ENCODE measurements at regions not wholly inside any gene's neighbourhood (a gene's known extent, or its start where the extent isn't known, plus 50 kb on each side); places are given as distances from the start of the nearest gene placed in this dataset.
"Not testable (repeated sequence)": the region's sequence is repeated elsewhere in the genome, so short reads cannot be mapped to it uniquely, and the experiment has no call there.

GRCh38 chr1:91207691-91208090 is 185.9 kb upstream of the ZNF644 start:
- not testable (repeated sequence) for H3K4me2 ChIP-seq (ENCODE audit: insufficient read depth, low read length); H3K36me3 ChIP-seq (ENCODE audit: insufficient read depth, low read length); H3K27ac ChIP-seq (ENCODE audit: low read length); H3K27me3 ChIP-seq (ENCODE audit: insufficient read depth, low read length, poor library complexity); H3K4me1 ChIP-seq (ENCODE audit: insufficient read depth, low read length); H3K9ac ChIP-seq (ENCODE audit: low read depth, low read length); H3K4me3 ChIP-seq (ENCODE audit: low read depth in 1 of 2, low read length in 2 of 2); DNase-seq; H4K20me1 ChIP-seq (ENCODE audit: insufficient read depth, low read length); H2AFZ ChIP-seq (ENCODE audit: low read depth, low read length); H3K79me2 ChIP-seq (ENCODE audit: insufficient read depth, low read length); H3K9me3 ChIP-seq (ENCODE audit: insufficient read depth, low read length, severe bottlenecking); ATAC-seq (ENCODE audit: insufficient read depth, low read depth)

GRCh38 chr1:91204150-91204549 is 182.3 kb upstream of the ZNF644 start:
- H3K9me3 ChIP-seq (ENCODE audit: insufficient read depth, low read length, severe bottlenecking); H2AFZ ChIP-seq (ENCODE audit: low read depth, low read length); H3K4me1 ChIP-seq (ENCODE audit: insufficient read depth, low read length); ATAC-seq (ENCODE audit: insufficient read depth, low read depth); H3K27ac ChIP-seq (ENCODE audit: low read length); H3K27me3 ChIP-seq (ENCODE audit: insufficient read depth, low read length, poor library complexity); H3K4me3 ChIP-seq (ENCODE audit: low read depth in 1 of 2, low read length in 2 of 2); DNase-seq; H3K9ac ChIP-seq (ENCODE audit: low read depth, low read length); H3K79me2 ChIP-seq (ENCODE audit: insufficient read depth, low read length); H3K36me3 ChIP-seq (ENCODE audit: insufficient read depth, low read length); H3K4me2 ChIP-seq (ENCODE audit: insufficient read depth, low read length); H4K20me1 ChIP-seq (ENCODE audit: insufficient read depth, low read length): not testable (repeated sequence)

- ATAC-seq (ENCODE audit: insufficient read depth, low read depth) (no peak), DNase-seq (no peak)
- H3K4me1 ChIP-seq (ENCODE audit: insufficient read depth, low read length), result no peaks in the 10 kb centered on the region
- no peaks in the 10 kb centered on the region for H3K9me3 ChIP-seq (ENCODE audit: insufficient read depth, low read length, severe bottlenecking)
- no peak overlapping the region for H3K9ac ChIP-seq (ENCODE audit: low read depth, low read length)
- peaks cover 2% of the 10 kb centered on the region for H3K27me3 ChIP-seq (ENCODE audit: insufficient read depth, low read length, poor library complexity)
- H3K4me2 ChIP-seq (ENCODE audit: insufficient read depth, low read length), result no peak overlapping the region
- no peaks in the 10 kb centered on the region for H3K36me3 ChIP-seq (ENCODE audit: insufficient read depth, low read length)
- no peak overlapping the region for H3K4me3 ChIP-seq (ENCODE audit: low read depth in 1 of 2, low read length in 2 of 2)
- no peak overlapping the region for H2AFZ ChIP-seq (ENCODE audit: low read depth, low read length)
- H4K20me1 ChIP-seq (ENCODE audit: insufficient read depth, low read length), result no peaks in the 10 kb centered on the region
- no peaks in the 10 kb centered on the region for H3K79me2 ChIP-seq (ENCODE audit: insufficient read depth, low read length)
- no peak for TF ChIP-seq CTCF (IDR thresholded peaks at IDR 0.05; ENCODE audit: borderline replicate concordance, extremely low read depth, low read length, poor library complexity, severe bottlenecking)
- TF ChIP-seq EZH2 (IDR thresholded peaks at IDR 0.05; ENCODE audit: borderline replicate concordance, low read depth, low read length, severe bottlenecking), result no peak
- H3K27ac ChIP-seq (ENCODE audit: low read length), result no peak overlapping the region
Observed at GRCh38 chr1:91201694-91202093, 179.9 kb upstream of the ZNF644 start.

GRCh38 chr1:91201176-91201575 is 179.3 kb upstream of the ZNF644 start:
- no peaks in the 10 kb centered on the region for H3K36me3 ChIP-seq (ENCODE audit: insufficient read depth, low read length)
- no peaks in the 10 kb centered on the region for H4K20me1 ChIP-seq (ENCODE audit: insufficient read depth, low read length)
- H3K9me3 ChIP-seq (ENCODE audit: insufficient read depth, low read length, severe bottlenecking), result no peaks in the 10 kb centered on the region
- DNase-seq (no peak), ATAC-seq (ENCODE audit: insufficient read depth, low read depth) (no peak)
- no peak overlapping the region for H3K27ac ChIP-seq (ENCODE audit: low read length)
- H3K4me3 ChIP-seq (ENCODE audit: low read depth in 1 of 2, low read length in 2 of 2), result no peak overlapping the region
- no peak overlapping the region for H3K4me2 ChIP-seq (ENCODE audit: insufficient read depth, low read length)
- no peaks in the 10 kb centered on the region for H3K27me3 ChIP-seq (ENCODE audit: insufficient read depth, low read length, poor library complexity)
- H3K9ac ChIP-seq (ENCODE audit: low read depth, low read length), result no peak overlapping the region
- TF ChIP-seq EZH2 (IDR thresholded peaks at IDR 0.05; ENCODE audit: borderline replicate concordance, low read depth, low read length, severe bottlenecking) (no peak), CTCF (IDR thresholded peaks at IDR 0.05; ENCODE audit: borderline replicate concordance, extremely low read depth, low read length, poor library complexity, severe bottlenecking) (no peak)
- no peaks in the 10 kb centered on the region for H3K4me1 ChIP-seq (ENCODE audit: insufficient read depth, low read length)
- no peak overlapping the region for H2AFZ ChIP-seq (ENCODE audit: low read depth, low read length)
- no peaks in the 10 kb centered on the region for H3K79me2 ChIP-seq (ENCODE audit: insufficient read depth, low read length)

Measured in DND-41 (cell line).